Mesenchymal stem cell (in vitro differentiated cells and primary cell): ENCODE measurements at regions not wholly inside any gene's neighbourhood (a gene's known extent, or its start where the extent isn't known, plus 50 kb on each side); places are given as distances from the start of the nearest gene placed in this dataset.

Source experiments
- DNase-seq: peaks from one replicate; pipeline ENCODE4 v3.0.0-alpha.2; 2013
- H2AFZ ChIP-seq: one replicate; pipeline ENCODE4 v1.6.1; 2013; ENCODE audit warnings: low read depth, mild to moderate bottlenecking, control low read depth, inconsistent platforms, low read length, moderate library complexity
- H2AK5ac ChIP-seq: 2 replicates; pipeline ENCODE4 v1.6.1; 2013; ENCODE audit warnings: low read length, moderate library complexity, mild to moderate bottlenecking, inconsistent platforms; ENCODE audit not compliant: severe bottlenecking
- H2BK120ac ChIP-seq: one replicate; pipeline ENCODE4 v1.6.1; 2013; ENCODE audit warnings: low read depth, mild to moderate bottlenecking, inconsistent platforms, low read length, moderate library complexity
- H2BK12ac ChIP-seq, 2 experiments: one replicate each; pipeline ENCODE4 v1.6.1; 2013; ENCODE audit warnings: inconsistent platforms in 2 of 2, low read length in 2 of 2, mild to moderate bottlenecking in 2 of 2, moderate library complexity in 2 of 2, control low read depth in 1 of 2
- H2BK15ac ChIP-seq: one replicate; pipeline ENCODE4 v1.6.1; 2013; ENCODE audit warnings: mild to moderate bottlenecking, low read depth, inconsistent platforms; ENCODE audit not compliant: poor library complexity, severe bottlenecking
- H2BK5ac ChIP-seq: 2 replicates; pipeline ENCODE4 v1.6.1; 2013; ENCODE audit warnings: low read depth, mild to moderate bottlenecking, low read length, control low read depth, inconsistent platforms; ENCODE audit not compliant: poor library complexity, severe bottlenecking
- H3K14ac ChIP-seq, 2 experiments: one replicate each; pipeline ENCODE4 v1.6.1; 2013; ENCODE audit warnings: inconsistent platforms in 2 of 2, low read length in 2 of 2, control low read depth in 1 of 2, mild to moderate bottlenecking in 1 of 2, moderate library complexity in 1 of 2
- H3K18ac ChIP-seq, 2 experiments: one replicate each; pipeline ENCODE4 v1.6.1; 2013; ENCODE audit warnings: inconsistent platforms in 2 of 2, low read length in 2 of 2, control low read depth in 1 of 2, low read depth in 1 of 2, mild to moderate bottlenecking in 1 of 2
- H3K23ac ChIP-seq, 2 experiments: one replicate each; pipeline ENCODE4 v1.6.1; 2013; ENCODE audit warnings: inconsistent platforms in 2 of 2, low read length in 2 of 2, mild to moderate bottlenecking in 2 of 2, moderate library complexity in 2 of 2, control low read depth in 1 of 2
- H3K27ac ChIP-seq: 2 replicates; pipeline ENCODE4 v1.5.1; 2013; ENCODE audit warnings: mild to moderate bottlenecking, moderate library complexity, low read length, control low read depth, inconsistent platforms; ENCODE audit not compliant: poor library complexity, severe bottlenecking
- H3K27me3 ChIP-seq, 2 experiments: 2 replicates each; pipeline versions ENCODE4 v1.6.1 to v1.7.0; 2013; ENCODE audit warnings: low read length in 2 of 2, mild to moderate bottlenecking in 2 of 2, moderate library complexity in 2 of 2, control low read depth in 1 of 2, inconsistent platforms in 1 of 2; ENCODE audit not compliant: control insufficient read depth in 1 of 2, insufficient read depth in 1 of 2
- H3K36me3 ChIP-seq, 2 experiments: 2 replicates each; pipeline versions ENCODE4 v1.6.1 to v1.7.0; 2013; ENCODE audit warnings: low read length in 2 of 2, control low read depth in 1 of 2, inconsistent platforms in 1 of 2, low read depth in 1 of 2, mild to moderate bottlenecking in 1 of 2; ENCODE audit not compliant: insufficient read depth in 2 of 2, control insufficient read depth in 1 of 2
- H3K4ac ChIP-seq, 2 experiments: one replicate each; pipeline ENCODE4 v1.6.1; 2013; ENCODE audit warnings: inconsistent platforms in 2 of 2, low read length in 2 of 2, mild to moderate bottlenecking in 2 of 2, moderate library complexity in 2 of 2, control low read depth in 1 of 2, low read depth in 1 of 2
- H3K4me1 ChIP-seq: 2 replicates; pipeline ENCODE4 v1.6.1; 2013; ENCODE audit warnings: low read depth, low read length, control low read depth; ENCODE audit not compliant: control insufficient read depth, insufficient read depth
- H3K4me2 ChIP-seq: 2 replicates; pipeline ENCODE4 v1.6.1; 2013; ENCODE audit warnings: low read length, mild to moderate bottlenecking, inconsistent platforms; ENCODE audit not compliant: poor library complexity, severe bottlenecking
- H3K4me3 ChIP-seq, 2 experiments: 2 replicates each; pipeline versions ENCODE4 v1.5.1 to v1.7.0; 2013; ENCODE audit warnings: low read length in 2 of 2, mild to moderate bottlenecking in 2 of 2, control low read depth in 1 of 2, low read depth in 1 of 2; ENCODE audit not compliant: insufficient read depth in 1 of 2
- H3K79me1 ChIP-seq: replicated peaks from 2 replicates; pipeline ENCODE4 v1.6.1; 2013; ENCODE audit warnings: mild to moderate bottlenecking, control low read depth, low read length, inconsistent platforms; ENCODE audit not compliant: poor library complexity, severe bottlenecking
- H3K9ac ChIP-seq: 2 replicates; pipeline ENCODE4 v1.7.0; 2013; ENCODE audit warnings: mild to moderate bottlenecking, low read length, moderate library complexity
- H3K9me3 ChIP-seq: 2 replicates; pipeline ENCODE4 v1.7.0; 2013; ENCODE audit warnings: mild to moderate bottlenecking, low read length; ENCODE audit not compliant: control insufficient read depth
- H4K8ac ChIP-seq: one replicate; pipeline ENCODE4 v1.6.1; 2013; ENCODE audit warnings: inconsistent platforms, mild to moderate bottlenecking, low read length, moderate library complexity
- H4K91ac ChIP-seq: one replicate; pipeline ENCODE4 v1.6.1; 2013; ENCODE audit warnings: mild to moderate bottlenecking, low read length, inconsistent platforms
- WGBS: methylation state at CpG from one replicate; pipeline ENCODE4 v1.1.7; 2013; ENCODE audit warnings: mixed read lengths; 5-methylcytosine and 5-hydroxymethylcytosine counted together

GRCh38 chr15:70509282-70509662 lies 254.1 kb downstream of the UACA start:
- Histone ChIP-seq H3K4me3 (no peak overlapping the region), H3K36me3 (no peaks in the 10 kb centered on the region), H2BK5ac (no peak overlapping the region), H3K14ac (no peak overlapping the region), H2AFZ (no peak overlapping the region), H2BK15ac (no peak overlapping the region), H4K8ac (no peak overlapping the region), H3K9me3 (peaks cover 33% of the 10 kb centered on the region), H3K27ac (peak overlapping the region; percentile 43), H3K4ac (no peak overlapping the region), H2BK12ac (peak overlapping the region in 1 of 2 experiments; percentile 64), H3K18ac (no peak overlapping the region), H3K4me2 (no peak overlapping the region), H3K23ac (no peak overlapping the region), H3K27me3 (peaks cover 3 to 23% of the 10 kb centered on the region in 2 experiments), H3K9ac (no peak overlapping the region), H3K4me1 (peaks cover 30% of the 10 kb centered on the region), H4K91ac (no peak overlapping the region), H2AK5ac (peak overlapping the region; percentile 83), H3K79me1 (no peaks in the 10 kb centered on the region), H2BK120ac (no peak overlapping the region)
- DNase-seq, result no peak
- WGBS, result 82% methylated on average over 2 of the region's 2 CpGs

GRCh38 chr15:70508561-70509281 lies 254.6 kb downstream of the UACA start:
- no peak overlapping the region for H2BK15ac ChIP-seq
- peak; percentile 87 for DNase-seq
- WGBS, result 56% methylated on average over 5 of the region's 5 CpGs
- H4K91ac ChIP-seq, result no peak overlapping the region
- no peak overlapping the region for H3K4me2 ChIP-seq
- no peak overlapping the region for H3K9ac ChIP-seq
- no peak overlapping the region for H3K4me3 ChIP-seq
- peak overlapping the region in 1 of 2 experiments; percentile 64 for H2BK12ac ChIP-seq
- peaks cover 33% of the 10 kb centered on the region for H3K9me3 ChIP-seq
- H3K14ac ChIP-seq, result no peak overlapping the region
- peak overlapping the region; percentile 83 for H2AK5ac ChIP-seq
- H4K8ac ChIP-seq, result no peak overlapping the region
- no peak overlapping the region for H3K4ac ChIP-seq
- H3K23ac ChIP-seq, result no peak overlapping the region
- peak overlapping the region; percentile 43 for H3K27ac ChIP-seq
- H3K4me1 ChIP-seq, result peaks cover 34% of the 10 kb centered on the region
- peaks cover 0 to 19% of the 10 kb centered on the region in 2 experiments for H3K27me3 ChIP-seq
- H2BK5ac ChIP-seq, result no peak overlapping the region
- no peak overlapping the region for H2BK120ac ChIP-seq
- H3K79me1 ChIP-seq, result no peaks in the 10 kb centered on the region
- no peak overlapping the region for H2AFZ ChIP-seq
- H3K36me3 ChIP-seq, result no peaks in the 10 kb centered on the region
- no peak overlapping the region for H3K18ac ChIP-seq

GRCh38 chr15:70507772-70508371 lies 255.5 kb downstream of the UACA start:
- H3K27ac ChIP-seq, result no peak overlapping the region
- no peak overlapping the region for H2BK15ac ChIP-seq
- no peaks in the 10 kb centered on the region for H3K79me1 ChIP-seq

More at GRCh38 chr15:70507772-70508371, 255.5 kb downstream of the UACA start:
- Histone ChIP-seq H3K18ac (no peak overlapping the region), H2AK5ac (no peak overlapping the region), H4K91ac (no peak overlapping the region), H3K36me3 (no peaks in the 10 kb centered on the region), H2BK12ac (no peak overlapping the region), H2BK5ac (no peak overlapping the region), H3K4ac (no peak overlapping the region), H3K4me1 (peaks cover 35% of the 10 kb centered on the region), H3K27me3 (peaks cover 0 to 20% of the 10 kb centered on the region in 2 experiments), H3K9me3 (peaks cover 33% of the 10 kb centered on the region), H2AFZ (no peak overlapping the region), H3K4me2 (no peak overlapping the region), H4K8ac (no peak overlapping the region), H3K9ac (no peak overlapping the region), H3K14ac (no peak overlapping the region), H3K23ac (no peak overlapping the region), H2BK120ac (no peak overlapping the region), H3K4me3 (no peak overlapping the region)
- no CpG with 5 or more reads among the region's 1 CpG for WGBS
- peak; percentile 90 for DNase-seq
